Epithelial cell of prostate (primary cell): ENCODE measurements at regions not wholly inside any gene's neighbourhood (a gene's known extent, or its start where the extent isn't known, plus 50 kb on each side); places are given as distances from the start of the nearest gene placed in this dataset.
A peak's percentile ranks its signal among the peaks of the same experiment; 100 is the strongest.

Experiments used
- DNase-seq: peaks from one replicate; pipeline ENCODE4 v3.0.0-alpha.2; 2011; ENCODE audit warnings: low read depth, low spot score
- H3K27ac ChIP-seq: fragments of 450-650 bp; 2 replicates; pipeline ENCODE4 v1.5.1; 2017; ENCODE audit warnings: mild to moderate bottlenecking

DNA sequence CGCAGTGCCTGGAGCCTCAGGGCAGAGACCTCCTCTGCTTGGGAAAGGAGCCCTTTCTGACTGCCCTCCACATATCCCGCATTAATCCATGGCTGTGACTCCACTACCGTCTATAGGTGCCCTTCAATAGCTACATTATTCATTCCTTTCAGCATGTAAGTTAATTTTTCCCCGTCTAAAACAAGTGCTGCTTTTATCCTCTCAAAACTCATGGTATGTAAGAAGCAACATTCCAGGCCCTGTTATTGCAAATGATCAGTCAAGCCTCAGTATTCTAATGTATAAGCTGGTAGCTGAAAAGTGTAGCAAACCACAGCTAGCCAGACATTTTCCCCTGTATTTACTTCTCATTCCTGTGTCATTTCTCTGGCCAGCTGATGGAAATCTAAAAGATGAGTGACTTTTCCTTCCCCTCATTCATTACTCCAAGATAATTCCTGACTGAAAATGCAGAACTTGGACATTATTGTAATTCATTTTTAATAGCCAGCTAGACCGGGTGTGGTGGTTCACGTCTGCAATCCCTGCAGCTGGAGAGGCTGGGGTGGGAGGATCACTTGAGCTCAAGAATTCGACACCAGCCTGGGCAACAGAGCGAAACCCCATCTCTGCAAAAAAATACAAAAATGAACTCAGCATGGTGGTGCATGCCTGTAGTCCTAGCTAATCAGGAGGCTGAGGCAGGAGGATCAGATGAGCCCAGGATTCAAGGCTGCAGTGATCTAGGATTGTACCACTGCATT lies 88.5 kb upstream of the SOD1 start:
- no peak for DNase-seq
- no peak overlapping the region for H3K27ac ChIP-seq

DNA sequence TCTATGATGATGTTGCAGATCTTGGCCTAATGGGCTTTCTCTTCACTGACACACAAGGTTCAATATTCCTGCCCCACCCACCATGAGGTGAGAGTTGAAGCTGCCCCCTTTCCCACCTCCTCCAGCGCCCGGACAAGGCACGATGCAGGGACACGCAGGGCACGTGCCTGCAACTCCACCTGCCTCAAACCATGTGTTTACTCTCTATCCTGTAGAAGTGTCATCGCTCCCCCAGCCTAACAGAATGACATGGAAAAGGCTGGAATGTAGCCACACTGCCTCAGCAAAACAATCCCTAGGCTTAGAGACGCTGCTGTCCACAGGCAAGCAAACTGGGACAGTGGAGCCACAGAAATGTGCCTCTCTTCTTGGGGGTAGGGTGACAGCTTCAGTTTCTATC lies 92.9 kb upstream of the SOD1 start:
- H3K27ac ChIP-seq, result no peak overlapping the region
- no peak for DNase-seq

DNA sequence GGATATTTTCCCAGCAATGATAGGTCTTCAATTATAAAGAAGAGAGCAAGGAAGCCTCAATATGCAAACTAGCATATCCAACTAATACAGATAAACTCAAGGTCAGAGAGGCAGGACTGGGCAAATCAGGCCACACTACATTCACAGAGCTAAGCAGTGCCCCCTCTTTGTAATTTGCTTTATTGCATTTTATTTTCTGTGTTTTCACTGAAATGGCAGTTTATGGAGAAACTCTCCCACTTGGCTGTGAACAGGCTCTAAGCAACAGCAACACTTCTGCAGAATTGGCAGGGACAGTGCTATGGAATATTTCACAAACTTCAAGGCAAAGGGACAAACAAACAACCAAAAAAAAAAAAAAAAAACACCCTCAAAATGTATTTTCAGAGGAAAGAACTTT lies 93.4 kb upstream of the SOD1 start:
- DNase-seq, result no peak
- H3K27ac ChIP-seq, result no peak overlapping the region

DNA sequence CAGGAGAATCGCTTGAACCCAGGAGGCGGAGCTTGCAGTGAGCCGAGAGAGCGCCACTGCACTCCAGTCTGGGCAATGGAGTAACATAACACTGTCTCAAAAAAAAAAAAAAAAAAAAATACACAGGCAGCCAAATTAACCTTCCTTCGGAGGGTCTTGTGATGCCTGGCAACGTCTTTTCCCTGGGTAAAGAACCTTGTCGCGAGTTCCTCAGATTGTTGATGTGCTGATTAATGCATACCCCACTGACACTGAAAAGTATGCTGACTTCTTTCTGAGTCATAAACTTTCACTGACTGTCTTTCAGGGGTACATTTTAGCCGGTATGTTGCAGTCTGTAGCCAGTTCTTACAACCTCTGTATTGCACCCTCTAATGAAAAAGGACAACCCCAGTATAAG lies 95.1 kb upstream of the SOD1 start:
- no peak for DNase-seq
- H3K27ac ChIP-seq, result no peak overlapping the region

DNA sequence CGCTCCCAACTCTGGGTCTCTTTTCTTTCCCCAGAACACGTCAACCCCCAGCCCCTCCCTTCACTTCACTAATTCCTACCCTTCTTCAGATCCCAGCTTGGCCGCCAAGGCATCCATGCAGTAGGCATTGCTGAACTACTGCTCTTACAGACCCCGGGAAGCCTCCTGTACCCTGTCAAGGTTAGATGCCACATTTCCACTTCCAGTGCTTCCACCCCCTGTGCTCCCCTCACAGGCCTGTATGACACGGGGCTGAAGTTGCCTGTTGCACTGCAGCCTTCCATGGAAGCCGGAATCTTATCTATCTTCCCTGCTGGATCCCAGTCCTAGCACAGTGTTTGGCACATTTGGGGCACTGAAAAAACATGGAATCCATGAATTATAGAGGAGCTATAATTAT lies 99.0 kb upstream of the SOD1 start:
- DNase-seq, result no peak
- no peak overlapping the region for H3K27ac ChIP-seq

DNA sequence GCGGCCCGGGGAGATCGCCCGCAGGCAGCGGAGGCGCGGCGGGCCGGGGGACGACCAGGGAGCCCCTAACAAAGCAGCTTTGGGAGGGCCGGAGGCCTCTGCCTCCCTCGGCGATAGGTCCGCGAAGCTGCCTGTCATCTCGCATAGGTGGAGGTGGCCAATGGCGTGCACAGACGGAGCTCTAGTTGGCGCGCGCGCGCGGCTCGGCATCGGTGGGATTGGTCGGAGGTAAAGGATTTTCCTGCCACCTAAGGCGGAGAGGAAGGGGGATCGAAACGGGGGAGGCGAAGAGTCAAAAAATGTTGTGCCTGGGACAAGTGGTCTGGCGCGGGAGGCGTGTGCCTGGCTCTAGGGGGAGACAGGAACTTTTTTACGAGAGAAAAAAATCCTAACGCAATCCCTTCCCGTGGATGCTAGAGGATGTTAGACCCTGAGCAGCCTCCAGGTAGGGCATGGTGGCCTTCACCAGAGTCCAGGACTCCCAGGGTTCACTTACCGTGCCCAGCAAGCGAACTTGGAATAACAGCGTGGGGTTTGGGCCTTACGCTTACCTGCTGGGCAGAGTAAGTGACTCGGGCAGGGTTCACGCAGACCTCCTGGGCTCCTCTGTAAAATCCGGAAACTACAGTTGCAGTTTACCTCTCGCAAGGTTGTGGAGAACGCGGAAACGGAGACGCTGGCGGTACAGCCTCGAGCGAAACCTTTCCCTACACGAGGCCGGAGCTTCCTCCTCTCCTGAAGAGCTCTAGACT lies 99.9 kb upstream of the SOD1 start:
- DNase-seq, result peak; percentile 84
- no peak overlapping the region for H3K27ac ChIP-seq

DNA sequence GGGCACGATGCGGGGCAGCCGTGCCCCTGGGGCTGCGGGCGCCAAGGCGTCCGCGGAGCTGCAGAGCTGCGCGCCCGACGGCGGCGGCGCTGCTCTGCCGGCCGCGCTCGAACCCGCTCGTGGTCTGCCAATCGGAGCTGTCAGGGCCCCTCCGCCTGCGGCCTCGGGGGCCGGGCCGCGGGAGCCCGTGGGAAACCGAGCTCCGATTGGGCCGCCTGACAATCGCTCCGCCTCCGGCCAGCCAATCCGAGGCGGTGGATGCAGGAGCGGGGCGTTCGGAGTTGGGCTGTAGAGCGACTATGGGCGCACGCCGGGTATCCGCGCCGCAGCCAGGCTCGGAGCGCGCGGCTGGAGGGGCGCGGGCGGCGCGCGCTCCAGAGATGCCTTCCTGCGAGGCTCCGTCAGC lies 100.5 kb upstream of the SOD1 start:
- no peak overlapping the region for H3K27ac ChIP-seq
- DNase-seq, result peak; percentile 76

DNA sequence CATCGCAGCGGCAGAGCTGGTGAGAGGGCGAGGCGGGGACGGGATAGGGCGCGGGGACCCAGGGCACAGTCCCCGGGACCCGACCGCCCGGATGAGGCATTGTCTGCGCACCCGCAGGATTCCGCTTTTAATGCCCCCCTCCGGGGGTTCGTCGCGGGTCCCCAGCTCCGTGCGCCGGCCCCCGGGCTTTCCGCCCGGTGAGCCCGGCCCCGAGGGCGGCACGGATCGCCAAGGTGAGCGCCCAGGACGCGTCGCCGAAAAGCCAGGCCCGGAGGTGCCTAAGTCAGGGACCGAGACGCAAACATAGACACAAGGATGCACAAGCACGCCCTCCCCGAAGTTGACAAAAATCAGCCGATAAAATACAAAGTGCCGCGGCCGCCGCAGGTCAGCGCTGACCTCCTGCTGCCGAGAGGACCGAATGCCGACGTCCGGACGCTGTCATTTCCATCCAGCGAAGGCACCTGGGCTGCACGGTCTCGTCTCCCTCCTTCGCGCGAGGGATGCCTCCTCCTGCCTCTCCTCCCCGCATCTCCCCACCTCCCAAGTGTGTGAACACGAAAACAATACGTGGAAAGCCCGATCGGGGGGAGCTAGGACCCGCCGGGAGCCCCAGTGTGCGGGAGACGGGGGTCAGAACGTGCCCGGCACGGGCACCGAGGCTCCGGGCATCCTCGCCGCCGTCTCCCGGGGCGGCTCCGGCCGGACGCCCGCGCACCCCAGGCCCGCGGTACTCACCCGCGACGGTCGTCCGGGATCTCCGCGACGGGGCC lies 101.1 kb upstream of the SOD1 start:
- no peak for DNase-seq
- no peak overlapping the region for H3K27ac ChIP-seq

DNA sequence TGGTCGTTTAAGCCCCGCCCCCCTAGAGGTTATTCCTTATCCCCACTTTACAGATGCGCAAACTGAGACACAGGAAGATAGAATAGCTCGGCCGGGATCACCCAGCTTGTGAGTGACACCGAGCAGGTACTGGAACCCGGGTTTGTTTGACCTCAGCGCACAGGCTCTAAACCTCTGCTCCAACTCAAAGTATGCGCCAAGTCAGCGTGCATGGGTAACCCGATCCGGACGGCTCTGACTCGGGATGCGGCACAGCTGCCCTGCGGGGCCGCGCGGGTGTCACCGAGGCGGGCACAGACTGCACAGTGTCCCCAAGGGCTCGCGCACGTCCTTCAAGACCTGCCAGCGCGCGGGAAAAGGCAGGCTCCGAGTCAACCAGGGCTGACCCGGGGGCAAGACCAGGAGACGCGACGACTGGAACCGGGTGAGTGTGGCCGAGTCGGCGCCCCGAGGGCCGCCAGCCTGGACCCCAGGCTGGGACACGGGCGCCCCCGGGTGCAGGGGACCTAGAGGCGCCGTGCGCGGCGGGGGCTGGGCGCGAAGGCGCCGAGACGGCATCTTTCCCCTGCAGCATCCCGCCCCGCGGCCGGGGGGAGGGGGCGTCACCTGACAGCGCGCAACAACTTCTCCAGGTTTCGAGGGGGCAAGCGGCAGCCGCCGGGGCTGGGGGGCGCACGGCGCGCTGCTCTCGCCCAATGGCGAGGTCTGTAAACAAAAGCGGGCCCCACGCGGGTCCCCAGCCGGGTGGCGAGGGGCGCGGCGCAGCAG lies 101.9 kb upstream of the SOD1 start:
- no peak overlapping the region for H3K27ac ChIP-seq
- no peak for DNase-seq

DNA sequence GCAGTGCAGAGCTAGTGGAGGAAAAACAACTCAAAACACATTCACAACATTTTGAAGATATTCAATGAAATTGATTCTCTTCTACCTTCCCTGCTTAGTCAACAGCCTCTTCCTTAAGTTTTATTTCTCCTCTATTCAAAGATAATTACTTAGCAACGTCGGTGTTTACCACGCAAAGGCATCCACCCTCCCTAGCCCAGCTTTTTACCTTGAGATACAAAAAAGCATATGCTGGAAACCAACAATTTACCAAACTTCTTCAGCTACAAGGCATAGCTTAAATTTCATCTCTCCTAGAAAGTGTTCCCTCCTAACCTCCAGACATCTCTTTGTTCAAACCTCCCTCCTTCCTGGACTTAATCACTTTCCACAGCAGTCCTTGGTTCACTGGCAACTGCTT lies 102.8 kb upstream of the SOD1 start:
- DNase-seq, result no peak
- H3K27ac ChIP-seq, result no peak overlapping the region

DNA sequence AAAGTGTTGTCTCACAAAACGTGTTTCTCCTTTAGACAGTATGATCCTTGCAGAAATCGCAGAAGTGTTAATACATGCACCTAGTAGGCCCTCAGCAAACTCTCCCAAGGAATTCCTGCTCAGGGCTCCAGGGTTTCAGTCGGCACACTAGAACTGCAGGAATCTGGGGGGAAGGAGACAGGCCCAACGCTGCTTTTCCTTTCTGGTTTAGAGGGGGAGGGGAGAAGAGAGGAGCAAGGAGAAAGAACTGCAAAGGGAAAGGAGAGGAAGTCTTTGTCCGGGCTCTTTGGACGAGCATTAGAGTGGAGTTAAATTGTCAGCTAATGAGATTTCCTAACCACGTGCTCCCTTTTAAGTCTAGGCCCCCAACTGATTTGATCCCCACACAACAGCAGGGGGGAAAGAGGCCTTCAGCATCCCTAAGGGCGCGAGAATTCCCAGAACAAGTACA lies 103.7 kb upstream of the SOD1 start:
- DNase-seq, result no peak
- no peak overlapping the region for H3K27ac ChIP-seq

DNA sequence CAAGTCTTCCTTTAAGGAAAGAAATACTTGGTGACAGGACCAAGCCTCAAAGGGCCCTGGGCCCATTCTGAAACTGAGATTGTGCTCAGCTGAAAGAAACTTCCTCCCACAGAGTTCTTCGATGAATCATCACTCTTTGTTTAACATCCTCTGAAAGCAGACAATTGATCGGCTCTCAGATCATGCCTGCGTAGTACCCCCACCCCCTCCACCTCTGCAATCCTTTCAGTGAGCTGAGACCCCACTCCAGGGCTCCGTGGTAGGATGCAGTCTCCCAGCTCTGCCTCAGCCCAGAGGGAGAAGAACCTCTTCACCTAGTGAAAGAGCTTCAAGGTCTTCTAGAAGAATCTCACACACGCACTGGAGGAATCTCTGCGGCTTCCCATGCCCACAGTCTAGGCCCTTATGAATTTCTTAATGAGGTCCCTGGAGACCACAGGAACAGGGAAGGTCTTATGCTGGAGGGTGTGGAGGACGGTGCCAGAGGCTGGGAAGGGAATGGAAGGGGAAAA lies 104.9 kb upstream of the SOD1 start:
- no peak overlapping the region for H3K27ac ChIP-seq
- DNase-seq, result no peak

DNA sequence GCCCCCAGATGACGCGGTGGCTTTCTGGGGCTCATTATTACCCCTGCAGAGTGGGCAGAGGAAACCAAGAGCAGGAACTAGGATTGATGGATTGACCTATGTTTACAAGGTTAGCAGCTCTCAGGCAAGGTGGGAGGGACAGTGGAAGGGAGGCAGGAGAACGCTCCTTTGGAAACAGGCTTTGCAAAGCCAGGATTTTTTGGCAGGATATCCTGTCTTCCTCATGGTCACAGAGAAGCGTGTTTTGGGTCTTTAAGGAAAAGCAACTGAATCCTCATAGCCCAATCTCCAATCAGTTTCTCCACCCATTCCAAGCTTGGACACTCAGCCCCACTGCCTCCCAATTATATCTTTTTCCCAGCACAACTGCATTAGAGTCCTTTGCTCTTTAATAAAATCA lies 105.6 kb upstream of the SOD1 start:
- DNase-seq, result no peak
- no peak overlapping the region for H3K27ac ChIP-seq

DNA sequence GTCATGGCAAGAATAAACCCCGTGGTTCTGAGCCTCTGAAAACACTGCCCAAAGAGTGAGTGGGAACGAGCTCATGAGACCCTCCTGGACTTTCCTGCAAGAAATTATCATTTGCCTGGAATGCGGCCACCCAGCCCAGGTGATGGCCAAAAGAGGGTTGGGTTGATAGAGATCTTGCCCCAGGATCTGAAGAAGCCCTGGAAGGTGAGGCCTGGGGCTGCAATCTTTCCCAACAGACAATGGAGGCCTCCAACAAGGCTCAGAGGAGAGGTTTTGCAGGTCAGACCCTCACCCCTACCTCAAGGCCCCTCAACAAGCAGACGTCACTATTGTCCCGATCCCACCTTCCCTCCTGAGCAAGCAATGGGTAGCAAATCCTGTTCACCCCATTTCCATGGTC lies 106.0 kb upstream of the SOD1 start:
- no peak overlapping the region for H3K27ac ChIP-seq
- DNase-seq, result no peak

DNA sequence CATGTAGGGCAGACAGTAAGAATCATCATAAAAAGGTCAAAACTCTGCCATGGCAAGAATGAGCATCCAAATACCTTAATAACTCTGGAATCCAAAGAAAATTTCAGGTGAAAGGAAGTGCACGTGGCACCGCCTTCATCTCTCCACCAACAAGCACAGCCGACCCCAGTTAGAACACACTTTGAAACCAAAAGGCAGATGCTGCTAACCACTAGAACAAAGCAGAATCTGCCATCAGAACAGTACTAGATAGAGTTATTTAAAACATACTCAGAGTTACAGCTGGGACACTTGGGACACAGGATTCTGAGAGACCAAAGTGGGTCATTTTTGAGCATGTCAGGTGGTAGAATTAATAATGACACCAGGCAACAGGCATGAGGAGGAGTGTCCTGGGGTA lies 106.7 kb upstream of the SOD1 start:
- DNase-seq, result no peak
- no peak overlapping the region for H3K27ac ChIP-seq

DNA sequence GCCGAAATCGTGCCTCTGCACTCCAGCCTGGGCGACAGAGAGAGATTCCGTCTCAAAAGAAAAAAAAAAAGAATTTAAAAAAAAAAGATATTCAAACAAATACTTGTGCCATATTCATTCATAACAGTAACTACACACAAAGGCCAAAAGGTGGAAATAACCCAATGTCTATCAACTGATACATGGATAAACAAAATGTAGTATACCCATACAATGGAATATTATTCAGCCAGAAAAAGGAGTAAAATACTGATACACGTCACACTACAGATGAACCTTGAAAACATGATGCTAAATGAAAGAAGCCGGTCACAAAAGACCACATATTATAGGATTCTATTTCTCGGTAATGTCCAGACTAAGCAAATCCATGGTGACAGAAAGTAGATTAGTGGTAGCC lies 109.4 kb upstream of the SOD1 start:
- DNase-seq, result no peak
- H3K27ac ChIP-seq, result no peak overlapping the region

DNA sequence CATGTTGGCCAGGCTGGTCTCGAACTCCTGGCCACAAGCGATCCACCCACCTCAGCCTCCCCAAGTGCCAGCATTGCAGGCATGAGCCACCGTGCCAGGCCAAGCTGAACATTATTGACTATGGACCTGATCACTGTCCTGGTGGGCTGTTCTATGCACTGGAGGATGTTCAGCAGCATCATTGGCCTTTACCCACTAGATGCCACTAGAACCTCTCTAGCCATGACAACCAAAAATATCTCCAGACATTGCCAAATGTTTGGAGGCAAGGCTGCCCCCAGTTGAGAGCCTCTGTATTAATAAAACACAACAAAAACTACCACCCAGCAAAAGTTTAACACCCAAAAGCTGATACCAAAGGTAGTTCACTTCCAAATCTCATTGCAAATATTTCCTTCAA lies 110.8 kb upstream of the SOD1 start:
- DNase-seq, result no peak
- H3K27ac ChIP-seq, result no peak overlapping the region

DNA sequence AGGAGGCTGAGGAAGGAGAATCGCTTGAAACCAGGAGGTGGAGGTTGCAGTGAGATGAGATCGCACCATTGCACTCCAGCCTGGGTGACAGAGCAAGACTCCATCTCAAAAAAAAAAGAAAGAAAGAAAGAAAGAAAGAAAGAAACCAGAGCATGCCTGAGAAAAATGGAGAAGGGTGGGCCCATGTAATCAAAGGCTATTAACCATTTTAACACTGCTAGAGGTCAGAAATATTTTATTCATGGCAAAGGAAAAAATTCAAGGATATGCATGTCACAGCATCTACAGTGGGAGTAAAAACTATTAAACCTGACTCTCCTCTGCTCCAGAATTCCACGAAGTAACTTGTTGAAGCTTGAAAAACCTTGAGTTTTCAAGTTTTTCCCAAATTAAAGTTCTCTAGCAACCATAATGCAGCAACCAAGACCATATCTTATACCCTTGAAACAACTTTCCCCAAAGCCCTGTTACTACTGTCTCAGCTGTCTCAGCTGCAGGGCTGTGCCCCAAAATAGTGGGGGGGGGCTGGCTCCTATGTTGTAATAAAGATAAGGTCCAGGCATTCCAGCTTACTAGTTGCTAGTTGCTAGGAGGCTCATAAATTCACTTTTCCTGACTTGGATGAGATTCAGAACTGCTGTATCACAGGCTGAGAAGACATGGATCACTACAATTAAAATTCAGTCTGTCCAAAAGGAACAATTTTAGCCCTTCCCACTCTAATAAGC lies 112.9 kb upstream of the SOD1 start:
- H3K27ac ChIP-seq, result no peak overlapping the region
- DNase-seq, result no peak

DNA sequence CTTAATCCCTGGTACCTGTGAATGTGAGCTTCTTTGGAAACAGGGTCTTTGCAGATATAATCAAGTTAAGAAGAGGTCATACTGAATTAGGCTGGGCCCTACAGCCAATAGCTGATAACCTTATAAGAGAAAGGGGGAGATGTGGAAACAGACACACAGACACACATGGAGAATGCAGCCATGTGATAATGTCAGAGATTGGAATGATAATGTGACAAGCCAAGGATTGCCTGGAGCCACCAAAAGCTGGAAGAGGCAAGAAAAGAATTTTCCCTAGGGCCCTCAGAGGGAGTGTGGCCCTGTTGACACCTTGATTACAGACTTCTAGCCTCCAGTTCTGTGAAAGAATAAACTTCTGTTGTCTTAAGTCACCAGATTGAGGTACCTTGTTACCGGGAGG lies 114.5 kb upstream of the SOD1 start:
- no peak overlapping the region for H3K27ac ChIP-seq
- no peak for DNase-seq

DNA sequence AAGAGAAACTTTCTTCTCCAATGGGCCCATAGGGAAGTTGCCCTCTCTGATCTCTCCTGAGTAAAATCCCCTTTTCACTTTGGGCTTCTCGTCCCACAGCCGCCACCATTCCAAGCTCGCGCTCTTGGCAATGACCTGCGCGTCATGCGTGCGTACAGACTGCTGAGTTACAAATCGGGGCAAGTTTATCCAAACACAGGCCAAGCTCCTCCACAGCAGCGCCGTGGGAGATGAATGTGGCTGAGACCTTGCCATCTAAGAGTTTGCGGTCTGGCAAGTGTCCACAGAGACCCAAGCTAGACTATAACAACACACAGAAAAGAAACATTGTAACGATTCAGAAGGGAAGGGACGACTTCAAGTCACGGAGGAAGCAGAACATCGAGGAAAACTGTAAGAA lies 116.3 kb upstream of the SOD1 start:
- H3K27ac ChIP-seq, result no peak overlapping the region
- DNase-seq, result no peak
